ENCODE measurements at regions not wholly inside any gene's neighbourhood (a gene's known extent, or its start where the extent isn't known, plus 50 kb on each side); places are given as distances from the start of the nearest gene placed in this dataset.

DNA sequence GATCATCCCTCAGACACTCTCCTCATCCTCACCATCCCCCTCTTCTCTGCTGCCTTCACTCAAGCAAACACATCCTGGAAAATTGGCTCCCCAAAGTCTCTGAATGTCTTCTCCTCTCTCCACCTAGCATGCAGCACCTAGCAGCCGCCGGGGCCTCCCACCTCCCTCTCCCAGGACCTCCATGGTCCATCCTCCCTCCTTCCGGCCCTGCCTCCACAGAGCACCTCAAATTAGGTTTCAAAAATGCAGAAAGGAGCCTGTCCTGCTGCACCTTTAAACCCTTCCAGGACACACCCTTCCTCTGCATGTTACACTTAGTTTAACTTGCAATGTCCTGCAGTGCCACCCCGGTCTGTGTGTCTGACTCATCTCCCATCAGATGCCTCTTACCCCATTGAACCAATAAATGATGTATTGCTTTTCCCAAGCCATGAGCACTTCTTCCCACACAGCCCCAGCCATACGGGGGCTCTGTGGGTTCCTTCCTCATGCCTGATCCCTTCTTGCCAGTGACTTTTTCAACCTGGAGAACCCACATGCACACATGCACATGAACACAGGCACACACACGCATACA, 582.5 kb upstream of the MGMT start:
- Histone ChIP-seq H3K4me1 (ENCODE audit: control insufficient read depth in 5 of 5, insufficient read depth in 5 of 5, low read length in 5 of 5) (peaks cover 0 to 3% (median 0%) of the 10 kb centered on the region in 5 donors), H3K27me3 (ENCODE audit: control insufficient read depth in 3 of 3, insufficient read depth in 3 of 3, low read length in 2 of 3) (no peaks in the 10 kb centered on the region), H3K9ac (ENCODE audit: insufficient read depth in 1 of 2, low read length in 2 of 2) (no peak overlapping the region), H3K27ac (ENCODE audit: low read depth in 1 of 2, low read length in 1 of 2) (no peak overlapping the region), H3K9me3 (ENCODE audit: control insufficient read depth in 4 of 4, insufficient read depth in 3 of 4, low read length in 3 of 4) (peaks cover 0 to 12% (median 1%) of the 10 kb centered on the region in 4 donors), H3K36me3 (ENCODE audit: control insufficient read depth in 4 of 4, insufficient read depth in 4 of 4, low read length in 4 of 4) (no peaks in the 10 kb centered on the region), H3K4me3 (no peak overlapping the region)
- TF ChIP-seq, protein P1, sequence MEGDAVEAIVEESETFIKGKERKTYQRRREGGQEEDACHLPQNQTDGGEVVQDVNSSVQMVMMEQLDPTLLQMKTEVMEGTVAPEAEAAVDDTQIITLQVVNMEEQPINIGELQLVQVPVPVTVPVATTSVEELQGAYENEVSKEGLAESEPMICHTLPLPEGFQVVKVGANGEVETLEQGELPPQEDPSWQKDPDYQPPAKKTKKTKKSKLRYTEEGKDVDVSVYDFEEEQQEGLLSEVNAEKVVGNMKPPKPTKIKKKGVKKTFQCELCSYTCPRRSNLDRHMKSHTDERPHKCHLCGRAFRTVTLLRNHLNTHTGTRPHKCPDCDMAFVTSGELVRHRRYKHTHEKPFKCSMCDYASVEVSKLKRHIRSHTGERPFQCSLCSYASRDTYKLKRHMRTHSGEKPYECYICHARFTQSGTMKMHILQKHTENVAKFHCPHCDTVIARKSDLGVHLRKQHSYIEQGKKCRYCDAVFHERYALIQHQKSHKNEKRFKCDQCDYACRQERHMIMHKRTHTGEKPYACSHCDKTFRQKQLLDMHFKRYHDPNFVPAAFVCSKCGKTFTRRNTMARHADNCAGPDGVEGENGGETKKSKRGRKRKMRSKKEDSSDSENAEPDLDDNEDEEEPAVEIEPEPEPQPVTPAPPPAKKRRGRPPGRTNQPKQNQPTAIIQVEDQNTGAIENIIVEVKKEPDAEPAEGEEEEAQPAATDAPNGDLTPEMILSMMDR (IDR thresholded peaks at IDR 0.05; ENCODE audit: control extremely low read depth, extremely low read depth) = no peak
- no peak for ATAC-seq (ENCODE audit: insufficient read depth, low FRiP score)
- no peak for DNase-seq
- 85 to 90% methylated on average over 6 of the region's 6 CpGs for whole genome bisulfite sequencing, 2 donors

DNA sequence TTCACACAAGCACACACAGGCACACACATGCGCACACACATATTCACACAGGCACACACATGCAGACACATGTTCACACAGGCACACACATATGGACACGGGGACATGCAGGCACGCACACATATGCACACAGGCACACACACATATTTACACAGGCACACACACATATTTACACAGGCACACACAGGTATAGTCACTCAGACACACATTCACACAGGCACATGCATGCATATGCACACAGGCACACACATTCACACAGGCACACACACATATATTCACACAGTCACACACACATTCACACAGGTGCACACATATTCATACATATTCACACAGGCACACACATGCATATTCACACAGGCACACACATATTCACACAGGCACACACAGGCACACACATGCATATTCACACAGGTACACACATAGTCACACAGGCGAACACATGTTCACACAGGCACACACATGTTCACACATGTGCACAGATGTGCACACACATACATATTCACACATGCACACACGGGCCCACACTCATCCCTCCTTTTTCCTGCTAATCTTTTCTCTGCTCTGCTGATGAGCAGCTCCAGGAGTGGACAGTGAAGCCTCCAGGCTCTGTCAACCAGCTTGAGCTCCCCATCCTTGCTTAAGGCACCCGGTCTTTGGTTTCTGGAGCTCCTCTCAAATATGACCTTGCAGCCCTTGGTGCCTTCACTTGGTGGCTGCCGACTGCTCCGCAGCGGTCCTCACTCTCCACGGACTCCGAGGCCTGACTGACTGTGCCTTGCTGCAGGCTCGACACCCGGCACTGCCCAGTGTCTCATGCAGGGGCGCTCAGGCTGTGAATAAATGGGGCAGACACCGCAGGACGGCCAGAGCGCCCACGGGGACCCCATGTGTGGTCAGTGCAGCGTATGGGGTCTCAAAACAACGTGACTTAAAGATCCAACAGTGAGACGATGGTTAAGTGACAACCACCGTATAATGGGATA, 581.2 kb upstream of the MGMT start:
- WGBS, 2 donors = 92 to 94% methylated on average over 22 of the region's 22 CpGs
- no peak overlapping the region for H3K27ac ChIP-seq (ENCODE audit: low read depth in 1 of 2, low read length in 1 of 2)
- TF ChIP-seq, protein P1 (IDR thresholded peaks at IDR 0.05; ENCODE audit: control extremely low read depth, extremely low read depth) = no peak
- no peaks in the 10 kb centered on the region for H3K36me3 ChIP-seq (ENCODE audit: control insufficient read depth in 4 of 4, insufficient read depth in 4 of 4, low read length in 4 of 4)
- DNase-seq = no peak
- H3K9me3 ChIP-seq (ENCODE audit: control insufficient read depth in 4 of 4, insufficient read depth in 3 of 4, low read length in 3 of 4) = peaks cover 0 to 12% (median 1%) of the 10 kb centered on the region in 4 donors
- H3K9ac ChIP-seq (ENCODE audit: insufficient read depth in 1 of 2, low read length in 2 of 2) = no peak overlapping the region
- peaks cover 0 to 3% (median 0%) of the 10 kb centered on the region in 5 donors for H3K4me1 ChIP-seq (ENCODE audit: control insufficient read depth in 5 of 5, insufficient read depth in 5 of 5, low read length in 5 of 5)
- no peak overlapping the region for H3K4me3 ChIP-seq
- H3K27me3 ChIP-seq (ENCODE audit: control insufficient read depth in 3 of 3, insufficient read depth in 3 of 3, low read length in 2 of 3) = no peaks in the 10 kb centered on the region
- no peak for ATAC-seq (ENCODE audit: insufficient read depth, low FRiP score)

DNA sequence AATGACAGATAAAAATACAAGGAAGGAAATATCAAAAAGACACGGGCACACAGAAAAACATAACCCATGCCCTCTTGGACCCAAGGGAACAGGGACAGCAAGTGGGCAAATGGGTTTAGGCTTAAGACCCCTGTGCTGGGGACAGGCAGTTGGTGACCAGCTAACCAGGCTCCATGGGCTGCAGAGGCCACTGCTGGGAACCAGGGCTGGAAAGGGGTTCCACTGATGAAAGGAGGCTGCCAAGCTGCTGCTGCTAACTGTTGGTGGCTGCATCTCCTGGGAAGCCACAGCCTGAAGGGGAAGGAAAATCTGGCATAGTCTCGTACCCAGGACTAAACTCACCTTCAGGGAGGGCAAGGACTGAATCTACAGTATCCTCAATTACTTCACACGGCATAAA, 579.2 kb upstream of the MGMT start:
- Histone ChIP-seq H3K36me3 (ENCODE audit: control insufficient read depth in 4 of 4, insufficient read depth in 4 of 4, low read length in 4 of 4) (no peaks in the 10 kb centered on the region), H3K4me3 (no peak overlapping the region), H3K27ac (ENCODE audit: low read depth in 1 of 2, low read length in 1 of 2) (no peak overlapping the region), H3K9ac (ENCODE audit: insufficient read depth in 1 of 2, low read length in 2 of 2) (no peak overlapping the region), H3K27me3 (ENCODE audit: control insufficient read depth in 3 of 3, insufficient read depth in 3 of 3, low read length in 2 of 3) (peaks cover 0 to 3% (median 0%) of the 10 kb centered on the region in 3 donors), H3K9me3 (ENCODE audit: control insufficient read depth in 4 of 4, insufficient read depth in 3 of 4, low read length in 3 of 4) (peaks cover 0 to 14% (median 1%) of the 10 kb centered on the region in 4 donors), H3K4me1 (ENCODE audit: control insufficient read depth in 5 of 5, insufficient read depth in 5 of 5, low read length in 5 of 5) (peaks cover 0 to 3% (median 0%) of the 10 kb centered on the region in 5 donors)
- WGBS, 2 donors = 85 to 89% methylated on average over 3 of the region's 3 CpGs
- no peak for ATAC-seq (ENCODE audit: insufficient read depth, low FRiP score)
- DNase-seq = no peak
- TF ChIP-seq, protein P1 (IDR thresholded peaks at IDR 0.05; ENCODE audit: control extremely low read depth, extremely low read depth) = no peak

Data from lung (tissue), 11 donors.